KMS-11 (cell line): ENCODE measurements at regions not wholly inside any gene's neighbourhood (a gene's known extent, or its start where the extent isn't known, plus 50 kb on each side); places are given as distances from the start of the nearest gene placed in this dataset.

Source experiments
- H2AFZ ChIP-seq: fragments of 200-600 bp; sonication (generic); 2 replicates; pipeline ENCODE4 v1.6.1; 2016; ENCODE audit warnings: antibody characterized with exemption, mixed run types, low read depth
- H3K27ac ChIP-seq: fragments of 200-600 bp; sonication (generic); 2 replicates; pipeline ENCODE4 v1.6.1; 2016; ENCODE audit warnings: mild to moderate bottlenecking, mixed run types
- H3K27me3 ChIP-seq: fragments of 200-600 bp; sonication (generic); 2 replicates; pipeline ENCODE4 v1.6.1; 2017; ENCODE audit warnings: mild to moderate bottlenecking, low read depth, mixed run types, moderate library complexity; ENCODE audit not compliant: insufficient read depth
- H3K36me3 ChIP-seq: fragments of 200-600 bp; sonication (generic); 2 replicates; pipeline ENCODE4 v1.6.1; 2017; ENCODE audit warnings: mild to moderate bottlenecking, mixed run types; ENCODE audit not compliant: insufficient read depth
- H3K4me1 ChIP-seq: fragments of 200-600 bp; sonication (generic); 2 replicates; pipeline ENCODE4 v1.6.1; 2016; ENCODE audit warnings: mild to moderate bottlenecking, low read depth, mixed run types; ENCODE audit not compliant: poor library complexity, severe bottlenecking
- H3K4me2 ChIP-seq: fragments of 200-600 bp; sonication (generic); 2 replicates; pipeline ENCODE4 v1.7.0; 2016; ENCODE audit warnings: mild to moderate bottlenecking, mixed run types
- H3K4me3 ChIP-seq: fragments of 200-600 bp; sonication (generic); IDR thresholded peaks from 2 replicates; pipeline ENCODE4 v1.6.1; 2017; ENCODE audit warnings: low read depth, low read length, mixed read lengths; ENCODE audit not compliant: insufficient read depth
- H3K79me2 ChIP-seq: fragments of 200-600 bp; sonication (generic); 2 replicates; pipeline ENCODE4 v1.6.1; 2016; ENCODE audit warnings: low read depth, mixed run types; ENCODE audit not compliant: insufficient read depth
- H3K9ac ChIP-seq: fragments of 200-600 bp; sonication (generic); 2 replicates; pipeline ENCODE4 v1.6.1; 2016; ENCODE audit warnings: mild to moderate bottlenecking, mixed run types
- H4K20me1 ChIP-seq: fragments of 200-600 bp; sonication (generic); 2 replicates; pipeline ENCODE4 v1.6.1; 2016; ENCODE audit warnings: mild to moderate bottlenecking, mixed run types; ENCODE audit not compliant: insufficient read depth
- CTCF ChIP-seq: fragments of 200-600 bp; sonication (generic); conservative IDR thresholded peaks from 2 replicates; pipeline ENCODE4 v1.6.1; 2017; ENCODE audit warnings: low read depth, mild to moderate bottlenecking, antibody characterized with exemption, low read length, moderate library complexity, mixed read lengths

DNA sequence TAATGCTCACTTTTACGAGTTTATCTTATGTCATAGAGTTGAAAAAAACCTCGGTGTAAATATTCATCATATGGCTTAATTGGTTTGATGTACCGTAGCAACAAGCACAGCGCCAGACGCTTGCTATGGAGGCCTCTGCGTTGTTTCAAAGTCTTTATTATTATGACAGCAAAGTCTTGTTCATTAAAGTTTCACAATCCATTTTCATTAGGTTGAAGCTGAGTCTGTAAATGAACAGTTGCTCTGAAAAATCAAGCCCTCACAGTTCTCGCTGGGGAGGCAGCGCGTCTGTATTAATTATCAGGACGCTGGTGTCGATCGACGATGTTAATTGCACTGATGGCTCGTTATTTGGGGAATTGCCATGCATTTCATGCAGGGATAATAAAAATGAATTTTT, 185.6 kb downstream of the INSC start:
- no peaks in the 10 kb centered on the region for H3K79me2 ChIP-seq
- H3K4me3 ChIP-seq: no peak overlapping the region
- no peak overlapping the region for H3K9ac ChIP-seq
- H3K4me1 ChIP-seq: no peaks in the 10 kb centered on the region
- H3K4me2 ChIP-seq: no peak overlapping the region
- no peak overlapping the region for H2AFZ ChIP-seq
- no peaks in the 10 kb centered on the region for H4K20me1 ChIP-seq
- H3K27ac ChIP-seq: no peak overlapping the region
- no peaks in the 10 kb centered on the region for H3K27me3 ChIP-seq
- TF ChIP-seq CTCF: no peak
- H3K36me3 ChIP-seq: no peaks in the 10 kb centered on the region

GRCh38 chr11:15307619-15308024, 192.9 kb downstream of the INSC start:
- Histone ChIP-seq H2AFZ (no peak overlapping the region), H3K36me3 (no peaks in the 10 kb centered on the region), H3K27me3 (no peaks in the 10 kb centered on the region), H3K9ac (no peak overlapping the region), H3K27ac (no peak overlapping the region), H3K4me2 (no peak overlapping the region), H4K20me1 (no peaks in the 10 kb centered on the region), H3K79me2 (no peaks in the 10 kb centered on the region), H3K4me1 (no peaks in the 10 kb centered on the region), H3K4me3 (no peak overlapping the region)
- TF ChIP-seq CTCF: no peak

DNA sequence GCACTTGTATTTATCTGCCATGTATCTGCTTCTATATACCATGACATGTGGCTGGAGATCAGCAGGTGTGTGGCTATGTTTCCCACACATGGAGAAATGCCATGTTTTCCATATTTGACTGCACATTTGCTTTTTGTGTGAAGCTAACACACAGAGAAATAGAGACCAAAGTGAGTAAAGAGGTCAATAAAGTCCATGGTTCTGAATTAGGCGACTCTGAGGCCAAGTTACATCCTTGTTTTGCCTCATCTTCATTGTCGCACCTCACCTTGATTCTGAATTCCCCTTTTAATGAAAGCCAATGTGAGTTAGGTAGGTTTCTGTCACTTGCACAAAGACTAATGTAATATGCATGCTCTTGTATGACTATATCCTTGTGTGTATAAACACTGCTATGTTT, 194.1 kb downstream of the INSC start:
- H4K20me1 ChIP-seq: no peaks in the 10 kb centered on the region
- H3K4me3 ChIP-seq: no peak overlapping the region
- H3K27ac ChIP-seq: no peak overlapping the region
- no peak overlapping the region for H3K9ac ChIP-seq
- H2AFZ ChIP-seq: no peak overlapping the region
- no peak for TF ChIP-seq CTCF
- H3K36me3 ChIP-seq: no peaks in the 10 kb centered on the region
- no peak overlapping the region for H3K4me2 ChIP-seq
- H3K27me3 ChIP-seq: no peaks in the 10 kb centered on the region
- H3K4me1 ChIP-seq: no peaks in the 10 kb centered on the region
- H3K79me2 ChIP-seq: no peaks in the 10 kb centered on the region

DNA sequence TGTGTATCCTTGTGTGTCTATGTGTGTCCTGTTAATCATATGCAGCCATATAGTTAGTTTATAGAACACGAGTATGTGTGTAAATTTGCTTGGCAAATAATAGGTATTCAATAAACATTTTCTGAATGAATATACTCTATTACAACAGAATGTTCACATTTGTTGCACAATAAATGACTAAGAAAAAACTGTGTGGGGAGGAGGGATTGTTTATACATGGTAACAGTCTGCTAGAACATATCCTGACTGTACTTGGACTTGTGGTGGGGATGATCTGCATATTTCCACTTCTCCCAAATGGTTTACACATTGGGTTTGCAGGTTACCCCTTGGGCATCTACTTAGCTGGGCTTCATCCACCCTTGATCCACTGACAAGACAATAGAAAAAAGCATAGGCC, 194.6 kb downstream of the INSC start:
- no peak for TF ChIP-seq CTCF
- Histone ChIP-seq H3K79me2 (no peaks in the 10 kb centered on the region), H4K20me1 (no peaks in the 10 kb centered on the region), H3K9ac (no peak overlapping the region), H3K4me2 (no peak overlapping the region), H3K36me3 (no peaks in the 10 kb centered on the region), H3K4me1 (no peaks in the 10 kb centered on the region), H3K4me3 (no peak overlapping the region), H3K27ac (no peak overlapping the region), H3K27me3 (no peaks in the 10 kb centered on the region), H2AFZ (no peak overlapping the region)

- Histone ChIP-seq H3K27ac (no peak overlapping the region), H3K27me3 (no peaks in the 10 kb centered on the region), H2AFZ (no peak overlapping the region), H4K20me1 (no peaks in the 10 kb centered on the region), H3K79me2 (no peaks in the 10 kb centered on the region), H3K9ac (no peak overlapping the region), H3K4me1 (no peaks in the 10 kb centered on the region), H3K4me2 (no peak overlapping the region), H3K36me3 (no peaks in the 10 kb centered on the region), H3K4me3 (no peak overlapping the region)
- no peak for TF ChIP-seq CTCF
These were observed 199.1 kb downstream of the INSC start for GRCh38 chr11:15313862-15314261.
